ENCODE measurements at regions not wholly inside any gene's neighbourhood (a gene's known extent, or its start where the extent isn't known, plus 50 kb on each side); places are given as distances from the start of the nearest gene placed in this dataset.

GRCh38 chr6:3908223-3908622 is 59.0 kb downstream of the FAM50B start:
- Histone ChIP-seq H3K4me3 (ENCODE audit: insufficient read depth, low read depth, low read length) (no peak overlapping the region), H3K27ac (ENCODE audit: insufficient read depth, low read length) (no peak overlapping the region), H3K56ac (ENCODE audit: extremely low read depth, insufficient read depth, low read length) (no peak overlapping the region), H2BK120ac (ENCODE audit: low read depth, low read length) (no peak overlapping the region), H2AFZ (replicated peaks; ENCODE audit: low read length, poor library complexity) (no peak overlapping the region), H2AK5ac (ENCODE audit: low read depth, low read length) (no peak overlapping the region), H3K9me3 (ENCODE audit: control insufficient read depth, insufficient read depth, low read length) (no peaks in the 10 kb centered on the region), H3K36me3 (ENCODE audit: control insufficient read depth, insufficient read depth, low read length) (no peaks in the 10 kb centered on the region), H3K4me1 (ENCODE audit: control insufficient read depth, insufficient read depth, low read length) (peaks cover 19% of the 10 kb centered on the region), H2BK20ac (ENCODE audit: low read depth, low read length) (no peak overlapping the region), H3K9ac (ENCODE audit: low read depth, low read length) (no peak overlapping the region), H3K27me3 (ENCODE audit: control insufficient read depth, insufficient read depth, low read length) (no peaks in the 10 kb centered on the region), H2BK15ac (ENCODE audit: low read depth, low read length) (no peak overlapping the region), H4K8ac (ENCODE audit: low read depth in 2 of 2, low read length in 2 of 2) (no peak overlapping the region), H2BK5ac (ENCODE audit: low read depth, low read length, poor library complexity, severe bottlenecking) (no peak overlapping the region), H4K91ac (ENCODE audit: insufficient read depth, low read depth, low read length) (no peak overlapping the region), H3K79me1 (ENCODE audit: low read depth in 1 of 2, low read length in 2 of 2) (no peaks in the 10 kb centered on the region), H4K5ac (ENCODE audit: low read depth, low read length) (no peak overlapping the region), H3K9me1 (ENCODE audit: insufficient read depth, low read length) (peaks cover 16% of the 10 kb centered on the region), H4K20me1 (ENCODE audit: insufficient read depth, low read length) (peaks cover 6% of the 10 kb centered on the region; the same call in 1 of the 2 replicates), H3K23ac (ENCODE audit: low read depth, low read length) (no peak overlapping the region), H3K4ac (ENCODE audit: low read depth, low read length) (no peak overlapping the region), H3K18ac (ENCODE audit: low read depth, low read length) (no peak overlapping the region), H3K14ac (replicated peaks; ENCODE audit: low read depth, low read length) (no peak overlapping the region), H2AK9ac (replicated peaks; ENCODE audit: low read depth, low read length, poor library complexity) (no peak overlapping the region), H3K4me2 (ENCODE audit: low read depth, low read length) (no peak overlapping the region)
- 99% methylated on average over 8 of the region's 10 CpGs; no CpG with 5 or more reads in 1 of the 2 experiments for WGBS, 2 experiments (ENCODE audit: extremely low coverage in 2 of 2, insufficient read length in 1 of 2)
- BruUV-seq (replicated peaks) = no TSS peak
- TF ChIP-seq SMC3 (IDR thresholded peaks at IDR 0.05; ENCODE audit: low read depth, low read length) = no peak
- TF ChIP-seq USF2 (IDR thresholded peaks at IDR 0.05; ENCODE audit: low read depth, low read length) = no peak
- no peak for TF ChIP-seq RAD21 (IDR thresholded peaks at IDR 0.05; ENCODE audit: low read length)
- no peak for TF ChIP-seq MXI1 (IDR thresholded peaks at IDR 0.05; ENCODE audit: borderline replicate concordance, low read depth, low read length)
- no peak for TF ChIP-seq CHD1 (IDR thresholded peaks at IDR 0.05; ENCODE audit: low read depth, low read length)
- no peak for TF ChIP-seq MAZ (IDR thresholded peaks at IDR 0.05; ENCODE audit: borderline replicate concordance, low read depth, low read length)
- no peak for TF ChIP-seq FOS (IDR thresholded peaks at IDR 0.05; ENCODE audit: low read depth, low read length)
- TF ChIP-seq ELK1 (IDR thresholded peaks at IDR 0.05; ENCODE audit: borderline replicate concordance, low read depth, low read length) = no peak
- TF ChIP-seq MAFK (IDR thresholded peaks at IDR 0.05; ENCODE audit: low read depth, low read length) = no peak
- no peak for TF ChIP-seq POLR2A (IDR thresholded peaks at IDR 0.05; ENCODE audit: low read depth, low read length)
- TF ChIP-seq CTCF (conservative IDR thresholded peaks at IDR 0.05; ENCODE audit: low read depth, low read length) = no peak
- POLR2A ChIA-PET (ENCODE audit: unreplicated experiment) = no interaction called here
- intact Hi-C loops (cut with micrococcal nuclease) = no loop called here
- in situ Hi-C loops (cut with MboI; ENCODE audit: low sequenced_read_pairs) = no loop called here
- ATAC-seq (ENCODE audit: low read depth) (no peak), DNase-seq (no peak)
- CTCF ChIA-PET = no interaction called here
- dilution Hi-C loops (cut with HindIII; ENCODE audit: low sequenced_read_pairs, unreplicated experiment) = no loop called here

All from IMR-90 (cell line).